SU-DHL-6 (cell line): ENCODE measurements at regions not wholly inside any gene's neighbourhood (a gene's known extent, or its start where the extent isn't known, plus 50 kb on each side); places are given as distances from the start of the nearest gene placed in this dataset.

ENCODE experiments used
- EZH2phosphoT487 ChIP-seq: fragments of 200-600 bp; sonication (generic), shearing (Covaris generic); conservative IDR thresholded peaks from 2 replicates; pipeline ENCODE4 v1.6.1; 2018; ENCODE audit warnings: mild to moderate bottlenecking, antibody characterized with exemption, low read length, moderate library complexity, mixed read lengths
- TF ChIP-seq, protein P1 (sequence below): fragments of 200-600 bp; sonication (generic); IDR thresholded peaks from one replicate; pipeline ENCODE4 v1.5.1; 2017; ENCODE audit warnings: antibody characterized with exemption, mild to moderate bottlenecking, low read length, moderate library complexity; ENCODE audit not compliant: insufficient read depth, poor library complexity, severe bottlenecking

DNA sequence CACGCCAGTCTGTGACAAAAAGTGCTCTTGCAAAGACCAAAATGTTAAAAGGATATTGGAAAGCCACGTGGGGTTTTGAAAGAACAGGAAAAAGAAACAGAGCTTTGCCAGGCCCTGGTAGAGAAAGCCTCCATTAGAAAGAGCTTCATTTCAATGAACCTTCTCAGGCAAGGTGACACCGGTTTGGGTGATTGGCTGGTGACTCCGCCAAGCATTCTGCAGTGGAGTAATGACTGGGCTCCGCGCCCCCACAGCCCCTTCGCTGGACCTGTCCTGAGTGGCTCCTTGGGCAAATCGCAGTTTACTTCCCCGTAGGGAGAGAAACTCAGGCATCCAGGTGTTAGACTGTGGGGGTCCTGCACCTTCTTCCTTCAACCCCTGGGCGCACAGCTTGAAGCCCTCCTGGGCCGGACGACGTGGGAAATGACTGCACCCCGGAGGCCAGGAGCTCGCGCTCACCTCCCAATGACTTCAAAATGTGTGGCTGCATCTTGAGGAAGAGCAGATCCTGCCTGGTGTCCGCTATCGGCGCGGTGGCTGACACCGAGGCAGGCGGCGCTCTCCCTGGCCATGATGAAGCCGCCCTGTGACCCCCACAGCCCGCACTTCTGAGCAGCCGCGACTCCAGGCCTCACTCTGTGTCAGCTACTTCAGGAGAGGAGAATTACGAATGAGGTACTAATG is 444.6 kb upstream of the SGCG start:
- TF ChIP-seq, protein P1, sequence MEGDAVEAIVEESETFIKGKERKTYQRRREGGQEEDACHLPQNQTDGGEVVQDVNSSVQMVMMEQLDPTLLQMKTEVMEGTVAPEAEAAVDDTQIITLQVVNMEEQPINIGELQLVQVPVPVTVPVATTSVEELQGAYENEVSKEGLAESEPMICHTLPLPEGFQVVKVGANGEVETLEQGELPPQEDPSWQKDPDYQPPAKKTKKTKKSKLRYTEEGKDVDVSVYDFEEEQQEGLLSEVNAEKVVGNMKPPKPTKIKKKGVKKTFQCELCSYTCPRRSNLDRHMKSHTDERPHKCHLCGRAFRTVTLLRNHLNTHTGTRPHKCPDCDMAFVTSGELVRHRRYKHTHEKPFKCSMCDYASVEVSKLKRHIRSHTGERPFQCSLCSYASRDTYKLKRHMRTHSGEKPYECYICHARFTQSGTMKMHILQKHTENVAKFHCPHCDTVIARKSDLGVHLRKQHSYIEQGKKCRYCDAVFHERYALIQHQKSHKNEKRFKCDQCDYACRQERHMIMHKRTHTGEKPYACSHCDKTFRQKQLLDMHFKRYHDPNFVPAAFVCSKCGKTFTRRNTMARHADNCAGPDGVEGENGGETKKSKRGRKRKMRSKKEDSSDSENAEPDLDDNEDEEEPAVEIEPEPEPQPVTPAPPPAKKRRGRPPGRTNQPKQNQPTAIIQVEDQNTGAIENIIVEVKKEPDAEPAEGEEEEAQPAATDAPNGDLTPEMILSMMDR, result no peak
- no peak for TF ChIP-seq EZH2phosphoT487
